K562 (cell line): ENCODE measurements at regions not wholly inside any gene's neighbourhood (a gene's known extent, or its start where the extent isn't known, plus 50 kb on each side); places are given as distances from the start of the nearest gene placed in this dataset.

Experiments
- ATAC-seq: fragments of 200-7000 bp; cut with Tn5 transposase; 3 replicates; pipeline ENCODE4 v1.9.1; 2020; ENCODE audit warnings: moderate library complexity
- BruUV-seq: library from RNA; stranded (reverse); fragments of 400-500 nt; replicated peaks from 2 replicates; lab custom pipeline; 2021; lab: Mats Ljungman, UMichigan
- CTCF ChIA-PET: fragments of 300-600 bp; formaldehyde crosslinking; extraction: SDS; loops from one replicate; lab custom pipeline; 2021; ENCODE audit warnings: low intra/inter-chr PET ratio; lab: Yijun Ruan, JAX
- POLR2A ChIA-PET: fragments of 300-600, 350-650 bp; sonication (Branson Sonifier 250); formaldehyde crosslinking; extraction: SDS; loops from one replicate; lab custom pipeline; 2021; ENCODE audit warnings: antibody characterized with exemption, inconsistent platforms; lab: Yijun Ruan, JAX
- DNase-seq, 4 experiments: peaks; one replicate each; pipeline versions ENCODE4 v3.0.0 to v3.0.0-alpha.2; 2011 to 2018; ENCODE audit warnings: low spot score in 3 of 4, mixed read lengths in 3 of 4; ENCODE audit errors: extremely low read depth in 1 of 4
- FAIRE-seq: peaks from 2 replicates; lab custom pipeline; 2011; peaks lifted over from hg19 to GRCh38; lab: Jason Lieb, UNC
- H2AFZ ChIP-seq: 2 replicates; pipeline ENCODE4 v1.6.0; 2011; ENCODE audit warnings: low read depth, low read length, control low read depth, inconsistent platforms
- H3K27ac ChIP-seq: fragments of 200-600 bp; 3 replicates; pipeline ENCODE4 v1.8.0; 2011; ENCODE audit warnings: low read depth, mild to moderate bottlenecking, control low read depth, inconsistent platforms, low read length, moderate library complexity, mixed read lengths; ENCODE audit errors: extremely low read depth
- H3K27me3 ChIP-seq, 2 experiments: fragments of 300-600 bp in 1 of 2; 2 replicates in 1 of 2; 3 replicates in 1 of 2; pipeline versions ENCODE4 v1.6.0 to v1.8.0; 2011; ENCODE audit warnings: inconsistent platforms in 2 of 2, low read length in 2 of 2, mild to moderate bottlenecking in 1 of 2, mixed read lengths in 1 of 2, moderate library complexity in 1 of 2; ENCODE audit not compliant: control insufficient read depth in 2 of 2, insufficient read depth in 2 of 2
- H3K36me3 ChIP-seq: fragments of 300-600 bp; 3 replicates; pipeline ENCODE4 v1.8.0; 2011; ENCODE audit warnings: mild to moderate bottlenecking, low read length, inconsistent platforms; ENCODE audit not compliant: control insufficient read depth, insufficient read depth
- H3K4me1 ChIP-seq, 2 experiments: fragments of 200-600 bp in 1 of 2; replicated peaks in 1 of 2; 2 replicates in 1 of 2; 3 replicates in 1 of 2; pipeline versions ENCODE4 v1.5.1 to v1.8.0; 2011; ENCODE audit warnings: inconsistent platforms in 2 of 2, low read length in 2 of 2, mild to moderate bottlenecking in 1 of 2, mixed read lengths in 1 of 2, moderate library complexity in 1 of 2; ENCODE audit not compliant: control insufficient read depth in 2 of 2, insufficient read depth in 2 of 2
- H3K4me2 ChIP-seq: 2 replicates; pipeline ENCODE4 v1.6.1; 2011; ENCODE audit warnings: low read length, control low read depth, inconsistent platforms, mixed read lengths; ENCODE audit not compliant: insufficient read depth
- H3K4me3 ChIP-seq: fragments of 200-600 bp; sonication (generic), shearing (Covaris generic); 2 replicates; pipeline ENCODE4 v1.5.1; 2016; ENCODE audit warnings: control low read depth, inconsistent platforms
- H3K79me2 ChIP-seq: fragments of 200-600 bp; 3 replicates; pipeline ENCODE4 v1.8.0; 2011; ENCODE audit warnings: low read length, inconsistent platforms; ENCODE audit not compliant: control insufficient read depth, insufficient read depth
- H3K9ac ChIP-seq, 2 experiments: 2 replicates each; pipeline versions ENCODE4 v1.6.0 to v1.6.1; 2011; ENCODE audit warnings: low read depth in 2 of 2, low read length in 2 of 2, control low read depth in 1 of 2, inconsistent platforms in 1 of 2, mild to moderate bottlenecking in 1 of 2, mixed read lengths in 1 of 2; ENCODE audit not compliant: insufficient read depth in 1 of 2
- H3K9me1 ChIP-seq: one replicate; pipeline ENCODE4 v1.6.0; 2011; ENCODE audit warnings: inconsistent platforms, mild to moderate bottlenecking, low read length, moderate library complexity; ENCODE audit not compliant: control insufficient read depth, insufficient read depth
- H3K9me3 ChIP-seq: replicated peaks from 2 replicates; pipeline ENCODE4 v1.5.1; 2011; ENCODE audit warnings: low read depth, low read length, inconsistent platforms; ENCODE audit not compliant: control insufficient read depth, insufficient read depth
- H4K20me1 ChIP-seq: replicated peaks from 2 replicates; pipeline ENCODE4 v1.6.1; 2011; ENCODE audit warnings: low read length, inconsistent platforms, mixed read lengths; ENCODE audit not compliant: control insufficient read depth, insufficient read depth
- ARID2 ChIP-seq: fragments of 450-650 bp; IDR thresholded peaks from 2 replicates; pipeline ENCODE4 v1.6.1; 2017; ENCODE audit warnings: antibody characterized with exemption, mild to moderate bottlenecking
- CBFA2T3 ChIP-seq: fragments of 450-650 bp; IDR thresholded peaks from 2 replicates; pipeline ENCODE4 v1.6.1; 2017
- ESRRA ChIP-seq: fragments of 450-650 bp; IDR thresholded peaks from 2 replicates; pipeline ENCODE4 v1.6.1; 2014; ENCODE audit warnings: low read depth, mild to moderate bottlenecking, moderate library complexity, borderline replicate concordance
- IFI16 ChIP-seq: fragments of 250-450 bp; sonication (Bioruptor Pico); IDR thresholded peaks from 2 replicates; pipeline ENCODE4 v2.1.2; 2022; ENCODE audit warnings: mild to moderate bottlenecking, inconsistent platforms
- JUN ChIP-seq, 2 experiments: sonication (generic) in 1 of 2; formaldehyde crosslinking in 1 of 2; IDR thresholded peaks; 2 replicates each; pipeline versions ENCODE4 v1.6.1 to v1.8.0; 2012 to 2022; ENCODE audit warnings: borderline replicate concordance in 2 of 2, mild to moderate bottlenecking in 2 of 2, improper control_type of control experiment in 1 of 2, low read depth in 1 of 2, low read length in 1 of 2, missing genetic modification reagents in 1 of 2
- JUNB ChIP-seq: fragments of 450-650 bp; formaldehyde crosslinking; conservative IDR thresholded peaks from 2 replicates; pipeline ENCODE4 v1.4.0; 2020; ENCODE audit warnings: mild to moderate bottlenecking
- JUND ChIP-seq, 2 experiments: IDR thresholded peaks; 2 replicates in 1 of 2; 3 replicates in 1 of 2; pipeline ENCODE4 v1.6.1; 2011; ENCODE audit warnings: borderline replicate concordance in 2 of 2, low read depth in 2 of 2, low read length in 2 of 2, improper control_type of control experiment in 1 of 2, missing biosample characterization in 1 of 2, missing genetic modification characterization in 1 of 2, missing genetic modification reagents in 1 of 2
- MEIS2 ChIP-seq: fragments of 450-650 bp; IDR thresholded peaks from 2 replicates; pipeline ENCODE4 v1.6.1; 2014; ENCODE audit warnings: mild to moderate bottlenecking; ENCODE audit not compliant: partially characterized antibody
- PCBP1 ChIP-seq: fragments of 200-400 bp; formaldehyde crosslinking; IDR thresholded peaks from 2 replicates; pipeline ENCODE4 v1.6.1; 2018; ENCODE audit warnings: mild to moderate bottlenecking, low read depth, low read length; ENCODE audit not compliant: poor library complexity, severe bottlenecking
- SMARCC2 ChIP-seq: fragments of 450-650 bp; IDR thresholded peaks from 2 replicates; pipeline ENCODE4 v1.6.1; 2017; ENCODE audit warnings: antibody characterized with exemption, moderate library complexity, mild to moderate bottlenecking, low read depth
- SMARCE1 ChIP-seq: fragments of 450-650 bp; IDR thresholded peaks from 2 replicates; pipeline ENCODE4 v1.7.1; 2016; ENCODE audit warnings: mild to moderate bottlenecking
- THRAP3 ChIP-seq: fragments of 450-650 bp; IDR thresholded peaks from 2 replicates; pipeline ENCODE4 v1.6.1; 2016; ENCODE audit warnings: mild to moderate bottlenecking, inconsistent platforms, borderline replicate concordance
- YBX1 ChIP-seq: fragments of 450-650 bp; IDR thresholded peaks from 2 replicates; pipeline ENCODE4 v1.7.1; 2016; ENCODE audit warnings: mild to moderate bottlenecking
- ZNF354B ChIP-seq: fragments of 250-450 bp; sonication (Bioruptor Pico); IDR thresholded peaks from 2 replicates; pipeline ENCODE4 v1.4.0; 2020
- WGBS: fragments of 100-300 bp; shearing (Covaris generic); methylation state at CpG from one replicate; pipeline ENCODE4 v1.1.6; 2016; ENCODE audit warnings: low coverage, mixed read lengths; ENCODE audit not compliant: insufficient coverage; ENCODE audit errors: missing lambda C conversion rate; 5-methylcytosine and 5-hydroxymethylcytosine counted together
- in situ Hi-C: fragments of 300-500 bp; cut with MboI; formaldehyde crosslinking; loops from 4 replicates; pipeline ENCODE4 v1.15.0; 2018; ENCODE audit warnings: inconsistent platforms, mixed read lengths
- intact Hi-C: fragments of 100-400 bp; cut with micrococcal nuclease; formaldehyde crosslinking; loops from 2 replicates; pipeline ENCODE4 v1.14.2; 2022
- TF ChIP-seq, protein P1 (sequence below): fragments of 450-650 bp; formaldehyde crosslinking; IDR thresholded peaks from 2 replicates; pipeline ENCODE4 v1.4.0; 2022; ENCODE audit warnings: mild to moderate bottlenecking, moderate library complexity
- TF ChIP-seq, protein P2 (sequence below), 2 experiments: fragments of 450-650 bp in 1 of 2; sonication (generic) in 1 of 2; formaldehyde crosslinking in 1 of 2; IDR thresholded peaks in 1 of 2; conservative IDR thresholded peaks in 1 of 2; 2 replicates each; pipeline versions ENCODE4 v1.6.1 to v1.8.1; 2016 to 2023; ENCODE audit warnings: mild to moderate bottlenecking in 2 of 2, moderate library complexity in 2 of 2, inconsistent platforms in 1 of 2, missing genetic modification reagents in 1 of 2

DNA sequence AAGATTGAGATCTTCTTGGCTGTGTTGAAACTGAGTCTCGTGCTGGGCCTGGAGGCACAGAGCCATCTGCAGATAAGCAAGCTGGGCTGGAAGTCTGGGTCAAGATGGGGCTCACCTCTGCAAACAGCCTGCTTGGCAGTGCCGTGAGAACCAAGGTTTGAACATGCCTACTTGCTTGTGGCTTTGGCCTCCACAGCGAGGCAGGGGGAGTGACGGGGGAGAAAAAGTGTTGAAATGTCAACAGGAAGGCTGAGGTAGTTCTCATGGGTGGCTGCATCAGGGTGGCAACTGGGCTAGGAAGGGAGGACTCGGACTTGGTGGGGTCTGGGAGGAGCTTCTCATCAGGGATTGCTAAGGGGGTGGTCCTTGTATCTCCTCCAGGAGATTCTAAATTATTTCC is 99.7 kb downstream of the THNSL2 start (continued):
- TF ChIP-seq PCBP1 (no peak), ZNF354B (CRISPR knock-in tag) (no peak), IFI16 (CRISPR knock-in tag) (no peak), ARID2 (no peak)
- TF ChIP-seq, all 486 proteins: peak for 0

DNA sequence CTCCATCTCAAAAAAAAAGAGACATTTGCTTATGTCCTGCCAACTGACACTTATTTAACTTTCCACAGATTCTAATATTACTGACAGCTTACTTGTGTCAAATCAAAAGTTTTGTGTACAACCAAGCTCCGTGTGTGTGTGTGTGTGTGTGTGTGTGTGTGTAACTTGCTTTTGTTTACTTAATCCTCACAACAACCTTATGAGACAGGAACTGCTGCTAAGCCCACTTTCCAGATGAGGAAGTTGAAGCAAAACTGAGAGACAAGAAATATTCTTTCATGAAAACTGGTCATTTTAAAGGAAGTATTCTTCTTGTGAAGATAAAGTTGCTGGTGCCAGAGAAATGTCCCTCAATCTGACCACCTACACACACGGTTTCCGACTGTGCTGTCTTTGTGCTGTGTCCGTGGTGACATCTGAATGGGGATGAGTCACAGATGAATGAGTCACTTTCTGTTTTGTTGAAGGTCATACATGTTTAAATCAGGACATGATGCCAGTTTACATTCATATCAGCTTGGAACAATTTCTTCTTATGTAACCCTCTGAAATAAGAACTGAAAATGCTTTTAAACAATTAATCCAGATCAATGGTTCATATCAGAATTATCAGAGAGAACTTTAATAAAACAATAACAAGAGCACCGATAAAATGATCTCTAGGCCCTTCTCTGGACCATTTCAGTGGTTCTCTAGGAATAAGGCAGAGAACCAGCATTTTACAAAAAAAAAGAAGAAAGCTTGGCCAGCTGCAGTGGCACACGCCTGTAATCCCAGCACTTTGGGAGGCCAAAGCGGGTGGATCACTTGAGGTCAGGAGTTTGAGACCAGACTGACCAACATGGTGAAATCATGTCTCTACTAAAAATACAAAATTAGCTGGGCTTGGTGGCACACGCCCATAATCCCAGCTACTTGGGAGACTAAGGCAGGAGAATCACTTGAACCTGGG is 95.5 kb downstream of the THNSL2 start:
- peak; percentile 70 for FAIRE-seq
- H3K36me3 ChIP-seq = no peaks in the 10 kb centered on the region
- in situ Hi-C loops = no loop called here
- H3K9me3 ChIP-seq = no peaks in the 10 kb centered on the region
- H3K4me2 ChIP-seq = no peak overlapping the region
- no peaks in the 10 kb centered on the region; the same call in 1 of the 2 replicates for H4K20me1 ChIP-seq
- H3K27me3 ChIP-seq = peaks cover 12 to 30% of the 10 kb centered on the region in 2 experiments
- no peaks in the 10 kb centered on the region for H3K79me2 ChIP-seq
- intact Hi-C loops = loop anchor here (10.0 kb wide), 1 partner anchor 51 kb away; no protein-coding TSS in a partner anchor
- no peak overlapping the region for H3K4me3 ChIP-seq
- ChIA-PET CTCF (no interaction called here), POLR2A (interaction anchor here (0.6 kb wide), 1 partner anchor 10 kb away, joined by 3 read pairs; no protein-coding TSS in a partner anchor)
- H2AFZ ChIP-seq = no peak overlapping the region
- peaks cover 5% of the 10 kb centered on the region for H3K9me1 ChIP-seq
- H3K4me1 ChIP-seq = peaks cover 0 to 4% of the 10 kb centered on the region in 2 experiments; a peak in 2 of 5 replicates
- no peak overlapping the region for H3K9ac ChIP-seq
- H3K27ac ChIP-seq = no peak overlapping the region
- BruUV-seq = no TSS peak
- 2% methylated on average over 8 of the region's 8 CpGs for WGBS
- DNase-seq = peak; percentile 36 to 55 (median 43)
- ATAC-seq = peak; percentile 59
- peak; percentile 17; the same call in 1 of the 2 replicates for TF ChIP-seq CBFA2T3
- peak; percentile 69; the same call in 1 of the 2 replicates for TF ChIP-seq SMARCC2
- peak; percentile 98 for TF ChIP-seq JUN (IDR thresholded peaks at IDR 0.05; ENCODE audit: borderline replicate concordance, low read depth, low read length)
- no peak for TF ChIP-seq JUN (CRISPR knock-in tag; IDR thresholded peaks at IDR 0.05; ENCODE audit: borderline replicate concordance)
- no peak for TF ChIP-seq YBX1
- TF ChIP-seq, protein P1, sequence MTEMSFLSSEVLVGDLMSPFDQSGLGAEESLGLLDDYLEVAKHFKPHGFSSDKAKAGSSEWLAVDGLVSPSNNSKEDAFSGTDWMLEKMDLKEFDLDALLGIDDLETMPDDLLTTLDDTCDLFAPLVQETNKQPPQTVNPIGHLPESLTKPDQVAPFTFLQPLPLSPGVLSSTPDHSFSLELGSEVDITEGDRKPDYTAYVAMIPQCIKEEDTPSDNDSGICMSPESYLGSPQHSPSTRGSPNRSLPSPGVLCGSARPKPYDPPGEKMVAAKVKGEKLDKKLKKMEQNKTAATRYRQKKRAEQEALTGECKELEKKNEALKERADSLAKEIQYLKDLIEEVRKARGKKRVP (CRISPR knock-in tag) = no peak
- peak; percentile 96 for TF ChIP-seq JUND (IDR thresholded peaks at IDR 0.05; ENCODE audit: borderline replicate concordance, low read depth, low read length)
- peak; percentile 97 for TF ChIP-seq JUND (tag; IDR thresholded peaks at IDR 0.05; ENCODE audit: borderline replicate concordance, low read depth, low read length)
- no peak for TF ChIP-seq THRAP3
- peak; percentile 81 for TF ChIP-seq ESRRA
- peak; percentile 80 for TF ChIP-seq JUNB (CRISPR knock-in tag)
- TF ChIP-seq, protein P2, sequence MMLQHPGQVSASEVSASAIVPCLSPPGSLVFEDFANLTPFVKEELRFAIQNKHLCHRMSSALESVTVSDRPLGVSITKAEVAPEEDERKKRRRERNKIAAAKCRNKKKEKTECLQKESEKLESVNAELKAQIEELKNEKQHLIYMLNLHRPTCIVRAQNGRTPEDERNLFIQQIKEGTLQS (IDR thresholded peaks at IDR 0.05) = peak; percentile 97
- TF ChIP-seq, protein P2 (CRISPR knock-in tag; conservative IDR thresholded peaks at IDR 0.05) = peak; percentile 60; the same call in 1 of the 2 replicates
- peak; percentile 48 for TF ChIP-seq MEIS2
- peak; percentile 66; the same call in 1 of the 2 replicates for TF ChIP-seq SMARCE1
